Psoas muscle (tissue), 7 donors: ENCODE measurements at regions not wholly inside any gene's neighbourhood (a gene's known extent, or its start where the extent isn't known, plus 50 kb on each side); places are given as distances from the start of the nearest gene placed in this dataset.

ENCODE experiments used
- ATAC-seq, 4 donors: fragments of 200-7000 bp; cut with Tn5 transposase; one replicate each; pipeline ENCODE4 v1.9.1; 2020; ENCODE audit warnings: moderate library complexity in 3 of 4, mild to moderate bottlenecking in 2 of 4
- DNase-seq, 2 donors: peaks; one replicate each; pipeline ENCODE4 v3.0.0-alpha.2; 2020
- H3K27ac ChIP-seq: fragments of 200-600 bp; one replicate; pipeline ENCODE4 v1.8.0; 2022
- H3K27me3 ChIP-seq, 3 donors: fragments of 200-600 bp in 1 of 3; one replicate each; pipeline versions ENCODE4 v1.6.1 to v1.8.0; 2013 to 2022; ENCODE audit warnings: low read length in 2 of 3, mild to moderate bottlenecking in 2 of 3, moderate library complexity in 1 of 3; ENCODE audit not compliant: insufficient read depth in 3 of 3
- H3K36me3 ChIP-seq, 2 donors: fragments of 200-600 bp in 1 of 2; one replicate each; pipeline versions ENCODE4 v1.6.1 to v1.8.0; 2013 to 2022; ENCODE audit warnings: low read depth in 1 of 2, mild to moderate bottlenecking in 1 of 2, moderate library complexity in 1 of 2; ENCODE audit not compliant: insufficient read depth in 1 of 2
- H3K4me1 ChIP-seq: fragments of 200-600 bp; one replicate; pipeline ENCODE4 v1.8.0; 2022
- H3K4me3 ChIP-seq: fragments of 200-600 bp; one replicate; pipeline ENCODE4 v1.8.0; 2022; ENCODE audit warnings: mild to moderate bottlenecking
- H3K9me3 ChIP-seq: fragments of 200-600 bp; one replicate; pipeline ENCODE4 v1.8.0; 2022
- WGBS, 3 donors: extraction: QIAGEN DNeasy Blood & Tissue Kit; methylation state at CpG; one replicate each; pipeline versions ENCODE4 v1.1.6 to v1.1.7; 2013; 5-methylcytosine and 5-hydroxymethylcytosine counted together
- intact Hi-C, 2 donors: fragments of 100-400 bp; cut with DNase I; formaldehyde crosslinking; loops; one replicate each; pipeline versions ENCODE4 v1.11.0 to v1.14.2; 2022
- TF ChIP-seq, protein P1 (sequence below): fragments of 200-600 bp; IDR thresholded peaks from one replicate; pipeline ENCODE4 v1.8.0; 2022; ENCODE audit warnings: antibody characterized with exemption
- donor health status: healthy with polysubstance abuse.
- donor health status: DM: no; HTN: no; CAD: no; lungs with moderate emphysema.
- donor health status: Bipolar disorder and iron deficiency.
- donor health status: healthy.
- donor health status: DM: yes; HTN: yes; CAD: no.
- donor health status: DM: no; HTN: no; CAD: no.
- donor health status: DM: yes; HTN: yes; CAD: no.

DNA sequence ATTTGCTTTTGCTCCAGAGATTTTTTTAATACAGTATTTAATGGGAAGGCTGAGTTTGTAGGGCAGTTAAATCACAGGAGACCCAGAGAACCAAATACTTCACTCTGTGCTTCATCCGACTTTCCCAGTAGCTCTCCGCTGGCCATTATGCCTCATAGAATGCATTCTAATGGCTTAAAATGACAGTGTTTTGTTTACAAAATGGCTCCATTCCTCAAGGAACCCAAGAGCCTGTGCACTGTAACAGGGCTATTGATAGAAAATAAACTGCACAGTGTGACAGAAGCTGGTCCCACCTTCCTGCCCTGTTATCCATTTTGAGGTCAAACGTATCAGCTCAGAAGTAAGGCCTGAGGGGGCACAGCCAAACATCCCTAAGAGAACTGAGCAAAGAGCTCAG, 136.5 kb downstream of the RAP2A start:
- no peaks in the 10 kb centered on the region for H3K9me3 ChIP-seq
- no peak overlapping the region for H3K4me3 ChIP-seq
- H3K27me3 ChIP-seq: no peaks in the 10 kb centered on the region
- TF ChIP-seq, protein P1, sequence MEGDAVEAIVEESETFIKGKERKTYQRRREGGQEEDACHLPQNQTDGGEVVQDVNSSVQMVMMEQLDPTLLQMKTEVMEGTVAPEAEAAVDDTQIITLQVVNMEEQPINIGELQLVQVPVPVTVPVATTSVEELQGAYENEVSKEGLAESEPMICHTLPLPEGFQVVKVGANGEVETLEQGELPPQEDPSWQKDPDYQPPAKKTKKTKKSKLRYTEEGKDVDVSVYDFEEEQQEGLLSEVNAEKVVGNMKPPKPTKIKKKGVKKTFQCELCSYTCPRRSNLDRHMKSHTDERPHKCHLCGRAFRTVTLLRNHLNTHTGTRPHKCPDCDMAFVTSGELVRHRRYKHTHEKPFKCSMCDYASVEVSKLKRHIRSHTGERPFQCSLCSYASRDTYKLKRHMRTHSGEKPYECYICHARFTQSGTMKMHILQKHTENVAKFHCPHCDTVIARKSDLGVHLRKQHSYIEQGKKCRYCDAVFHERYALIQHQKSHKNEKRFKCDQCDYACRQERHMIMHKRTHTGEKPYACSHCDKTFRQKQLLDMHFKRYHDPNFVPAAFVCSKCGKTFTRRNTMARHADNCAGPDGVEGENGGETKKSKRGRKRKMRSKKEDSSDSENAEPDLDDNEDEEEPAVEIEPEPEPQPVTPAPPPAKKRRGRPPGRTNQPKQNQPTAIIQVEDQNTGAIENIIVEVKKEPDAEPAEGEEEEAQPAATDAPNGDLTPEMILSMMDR: no peak
- no peak overlapping the region for H3K27ac ChIP-seq
- ATAC-seq (no peak), DNase-seq (no peak)
- H3K36me3 ChIP-seq: no peaks in the 10 kb centered on the region
- H3K4me1 ChIP-seq: no peaks in the 10 kb centered on the region
- 65 to 74% (median 72%) methylated on average over 3 of the region's 3 CpGs for WGBS, 3 donors
- intact Hi-C loops: no loop called here

DNA sequence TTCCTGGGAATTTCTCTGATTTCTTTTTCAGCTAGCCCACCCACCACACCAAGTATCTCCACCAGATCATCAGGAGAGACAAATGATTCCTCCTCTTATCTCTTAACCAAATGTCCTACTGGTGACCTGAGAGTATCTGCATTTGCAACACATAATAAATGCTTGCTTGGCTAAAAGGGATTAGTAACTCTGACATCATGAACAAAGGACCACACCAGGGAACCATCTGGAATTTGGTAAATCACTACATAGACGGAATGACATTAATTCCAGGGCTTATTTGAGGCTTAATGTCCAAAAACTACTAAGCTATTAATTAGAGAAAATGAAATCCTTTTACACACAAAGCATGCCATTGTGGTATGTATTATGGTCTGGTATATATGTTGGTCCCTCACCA, 139.0 kb downstream of the RAP2A start:
- Histone ChIP-seq H3K27me3 (no peaks in the 10 kb centered on the region), H3K9me3 (no peaks in the 10 kb centered on the region), H3K4me1 (no peaks in the 10 kb centered on the region), H3K27ac (no peak overlapping the region), H3K4me3 (no peak overlapping the region), H3K36me3 (no peaks in the 10 kb centered on the region)
- WGBS, 3 donors: 56 to 65% (median 59%) methylated on average over 1 of the region's 1 CpG
- TF ChIP-seq, protein P1: no peak
- no peak for ATAC-seq
- intact Hi-C loops: no loop called here
- DNase-seq: no peak

GRCh38 chr13:97574926-97575325, 141.0 kb downstream of the RAP2A start:
- Histone ChIP-seq H3K4me1 (no peaks in the 10 kb centered on the region), H3K4me3 (no peak overlapping the region), H3K36me3 (no peaks in the 10 kb centered on the region), H3K27me3 (no peaks in the 10 kb centered on the region), H3K27ac (no peak overlapping the region), H3K9me3 (no peaks in the 10 kb centered on the region)
- TF ChIP-seq, protein P1: peak; percentile 17
- ATAC-seq (no peak), DNase-seq (no peak)
- 65 to 71% (median 66%) methylated on average over 5 of the region's 5 CpGs for WGBS, 3 donors
- intact Hi-C loops: no loop called here

DNA sequence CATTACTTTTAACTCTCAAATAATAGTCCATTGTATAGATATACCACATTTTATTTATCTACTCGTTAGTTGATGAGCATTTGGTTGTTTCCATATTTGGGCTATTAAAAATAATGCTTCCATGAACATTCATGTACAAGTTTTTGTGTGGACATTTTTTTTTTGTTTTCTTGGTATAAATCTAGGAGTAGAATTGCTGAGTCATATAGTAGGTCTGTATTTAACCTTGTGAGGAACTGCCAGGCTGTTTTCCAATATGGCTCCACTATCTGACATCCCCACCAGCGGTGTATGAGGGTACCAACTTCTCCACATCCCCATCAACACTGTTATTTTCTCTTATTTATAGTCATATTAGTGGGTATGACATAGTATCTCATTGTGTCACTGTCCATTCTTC, 143.1 kb downstream of the RAP2A start:
- no peaks in the 10 kb centered on the region for H3K36me3 ChIP-seq
- intact Hi-C loops: no loop called here
- H3K4me3 ChIP-seq: no peak overlapping the region
- DNase-seq (no peak), ATAC-seq (no peak)
- H3K27me3 ChIP-seq: no peaks in the 10 kb centered on the region
- no peak overlapping the region for H3K27ac ChIP-seq
- WGBS, 3 donors: 89 to 93% (median 91%) methylated on average over 2 of the region's 2 CpGs
- TF ChIP-seq, protein P1: no peak
- no peaks in the 10 kb centered on the region for H3K4me1 ChIP-seq
- no peaks in the 10 kb centered on the region for H3K9me3 ChIP-seq

DNA sequence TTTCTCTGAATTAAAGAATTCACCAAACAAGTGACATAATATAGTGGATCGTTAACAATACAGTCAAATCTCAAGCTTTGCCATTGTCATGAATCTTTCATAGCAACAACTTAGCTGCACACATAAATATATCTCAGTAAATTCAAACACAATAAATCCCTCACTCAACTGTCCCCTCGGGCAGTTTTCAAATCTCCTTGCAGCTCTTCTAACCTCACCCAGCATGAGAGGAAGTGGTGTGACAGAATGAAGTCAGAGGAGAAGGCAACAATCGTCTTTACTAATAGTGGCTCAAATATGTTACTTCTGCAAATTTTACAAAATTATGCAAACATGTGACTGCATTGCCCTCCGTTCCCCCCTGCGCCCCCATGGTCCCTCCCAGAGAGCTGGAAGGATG, 148.2 kb downstream of the RAP2A start:
- Histone ChIP-seq H3K4me3 (no peak overlapping the region), H3K27ac (no peak overlapping the region), H3K27me3 (peaks cover 0 to 2% (median 0%) of the 10 kb centered on the region in 3 donors), H3K4me1 (no peaks in the 10 kb centered on the region), H3K9me3 (no peaks in the 10 kb centered on the region), H3K36me3 (no peaks in the 10 kb centered on the region)
- ATAC-seq: no peak
- TF ChIP-seq, protein P1: no peak
- 61 to 72% (median 64%) methylated on average over 5 of the region's 5 CpGs for WGBS, 3 donors
- intact Hi-C loops: no loop called here
- DNase-seq: no peak
